Chondrocyte (in vitro differentiated cells): ENCODE measurements at regions not wholly inside any gene's neighbourhood (a gene's known extent, or its start where the extent isn't known, plus 50 kb on each side); places are given as distances from the start of the nearest gene placed in this dataset.

ENCODE experiments used
- DNase-seq: peaks from one replicate; pipeline ENCODE4 v3.0.0; 2021; ENCODE audit warnings: mixed read lengths, low spot score
- H3K27ac Mint-ChIP-seq: one replicate; pipeline ENCODE4 v1.8.0; 2021; ENCODE audit warnings: mild to moderate bottlenecking, moderate library complexity, mixed read lengths; ENCODE audit not compliant: unreplicated experiment
- H3K27me3 Mint-ChIP-seq: 2 replicates; pipeline ENCODE4 v1.8.0; 2021; ENCODE audit warnings: low read depth, mixed read lengths
- H3K36me3 Mint-ChIP-seq: 2 replicates; pipeline ENCODE4 v1.8.0; 2021; ENCODE audit warnings: low read depth, mixed read lengths
- H3K4me1 Mint-ChIP-seq: 2 replicates; pipeline ENCODE4 v1.8.0; 2021; ENCODE audit warnings: low read depth, mild to moderate bottlenecking, mixed read lengths
- H3K4me3 Mint-ChIP-seq: one replicate; pipeline ENCODE4 v1.8.0; 2021; ENCODE audit warnings: mild to moderate bottlenecking, moderate library complexity, mixed read lengths; ENCODE audit not compliant: unreplicated experiment
- H3K9me3 Mint-ChIP-seq: 2 replicates; pipeline ENCODE4 v1.8.0; 2021; ENCODE audit warnings: low read depth, mixed read lengths
- CTCF ChIP-seq: fragments of 200-600 bp; sonication (generic); IDR thresholded peaks from 2 replicates; pipeline ENCODE4 v1.5.0; 2021; ENCODE audit warnings: antibody characterized with exemption, mild to moderate bottlenecking, moderate library complexity

GRCh38 chrX:13372203-13372980 is 52.5 kb upstream of the ATXN3L start:
- peaks cover 44% of the 10 kb centered on the region for H3K4me1 Mint-ChIP-seq
- TF ChIP-seq CTCF, result no peak
- H3K27me3 Mint-ChIP-seq, result no peaks in the 10 kb centered on the region
- no peaks in the 10 kb centered on the region for H3K36me3 Mint-ChIP-seq
- H3K4me3 Mint-ChIP-seq, result no peak overlapping the region
- H3K9me3 Mint-ChIP-seq, result peaks cover 4% of the 10 kb centered on the region
- no peak overlapping the region for H3K27ac Mint-ChIP-seq
- no peak for DNase-seq

- H3K36me3 Mint-ChIP-seq, result no peaks in the 10 kb centered on the region
- no peaks in the 10 kb centered on the region for H3K27me3 Mint-ChIP-seq
- TF ChIP-seq CTCF, result no peak
- H3K9me3 Mint-ChIP-seq, result peaks cover 4% of the 10 kb centered on the region
- H3K27ac Mint-ChIP-seq, result no peak overlapping the region
- no peak for DNase-seq
- H3K4me1 Mint-ChIP-seq, result peaks cover 32% of the 10 kb centered on the region
- no peak overlapping the region for H3K4me3 Mint-ChIP-seq
Observed at GRCh38 chrX:13371186-13371585, 51.3 kb upstream of the ATXN3L start.

GRCh38 chrX:13370713-13371112 is 50.9 kb upstream of the ATXN3L start:
- Mint-ChIP-seq H3K9me3 (peaks cover 4% of the 10 kb centered on the region), H3K36me3 (no peaks in the 10 kb centered on the region), H3K27ac (no peak overlapping the region), H3K27me3 (no peaks in the 10 kb centered on the region), H3K4me1 (peaks cover 27% of the 10 kb centered on the region), H3K4me3 (no peak overlapping the region)
- TF ChIP-seq CTCF, result no peak
- DNase-seq, result no peak
